ENCODE measurements at regions not wholly inside any gene's neighbourhood (a gene's known extent, or its start where the extent isn't known, plus 50 kb on each side); places are given as distances from the start of the nearest gene placed in this dataset.

DNA sequence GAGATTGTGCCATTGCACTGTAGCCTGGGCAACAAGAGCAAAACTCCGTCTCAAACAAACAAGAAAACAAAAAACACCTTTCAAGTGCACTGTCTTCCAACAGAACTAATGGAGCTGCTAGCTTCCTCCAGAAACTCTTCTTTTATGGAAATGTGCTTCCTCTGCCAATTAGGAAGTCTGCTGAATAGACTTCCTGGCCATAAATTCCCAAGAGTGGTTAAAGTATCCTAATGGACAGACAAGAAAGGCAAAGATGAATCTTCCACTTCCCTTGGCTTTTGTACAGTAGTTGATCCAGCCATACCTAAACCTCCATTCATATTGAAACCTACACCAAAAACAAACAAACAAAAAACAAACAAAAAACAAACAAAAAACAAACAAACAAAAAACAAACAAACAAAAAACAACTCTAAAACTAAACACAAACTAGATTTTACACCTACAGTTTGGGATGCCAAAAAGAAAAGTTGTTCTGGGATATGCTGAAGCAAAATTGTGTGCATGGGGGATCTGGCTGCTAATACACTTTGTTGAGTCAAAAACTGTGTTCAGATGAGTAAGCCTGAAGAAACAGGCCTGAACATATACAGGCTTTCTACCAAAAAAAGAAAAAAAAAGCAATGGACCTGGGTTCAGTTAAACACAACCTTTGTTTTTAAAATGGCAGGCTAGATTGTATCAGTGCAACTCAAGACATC is 59.8 kb upstream of the CARMIL1 start:
- no peak for FAIRE-seq
- DNase-seq (ENCODE audit: low spot score), result no peak

DNA sequence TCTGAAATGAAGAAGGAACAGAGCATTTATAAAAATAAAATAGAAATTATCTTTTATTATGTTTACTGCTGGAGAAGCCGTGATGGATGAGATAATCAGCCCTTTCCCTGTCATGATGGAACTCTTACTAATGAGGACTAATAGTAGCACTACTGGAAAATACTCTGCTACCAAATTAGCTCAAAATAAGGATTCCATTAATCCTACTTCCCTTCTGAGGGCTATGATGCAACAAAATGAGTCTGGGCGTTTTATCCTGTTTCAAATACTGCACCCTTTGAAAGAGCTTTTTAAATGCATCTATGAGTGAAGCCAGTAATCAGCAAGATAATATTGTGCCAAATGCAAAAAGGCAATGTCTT is 59.3 kb upstream of the CARMIL1 start:
- no peak for DNase-seq (ENCODE audit: low spot score)
- no peak for FAIRE-seq

DNA sequence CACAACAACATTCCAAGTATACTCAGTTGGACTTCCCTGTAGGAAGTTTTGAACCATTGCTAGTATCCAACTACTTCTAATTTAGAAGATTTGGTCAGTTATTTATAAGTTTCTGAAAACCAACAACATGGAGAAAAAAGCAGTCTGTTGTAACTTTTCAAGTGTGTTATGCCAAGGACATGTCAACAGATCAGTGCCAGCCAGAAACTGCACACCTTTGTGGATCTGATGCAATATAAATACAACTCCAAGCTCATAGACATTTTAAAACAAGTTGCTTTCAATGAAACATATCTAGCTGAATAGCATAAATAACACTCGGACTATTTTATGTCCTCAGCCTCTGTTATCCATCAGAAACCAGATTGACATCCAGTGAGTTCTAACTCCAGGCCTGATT is 58.3 kb upstream of the CARMIL1 start:
- DNase-seq (ENCODE audit: low spot score), result no peak
- FAIRE-seq, result no peak

DNA sequence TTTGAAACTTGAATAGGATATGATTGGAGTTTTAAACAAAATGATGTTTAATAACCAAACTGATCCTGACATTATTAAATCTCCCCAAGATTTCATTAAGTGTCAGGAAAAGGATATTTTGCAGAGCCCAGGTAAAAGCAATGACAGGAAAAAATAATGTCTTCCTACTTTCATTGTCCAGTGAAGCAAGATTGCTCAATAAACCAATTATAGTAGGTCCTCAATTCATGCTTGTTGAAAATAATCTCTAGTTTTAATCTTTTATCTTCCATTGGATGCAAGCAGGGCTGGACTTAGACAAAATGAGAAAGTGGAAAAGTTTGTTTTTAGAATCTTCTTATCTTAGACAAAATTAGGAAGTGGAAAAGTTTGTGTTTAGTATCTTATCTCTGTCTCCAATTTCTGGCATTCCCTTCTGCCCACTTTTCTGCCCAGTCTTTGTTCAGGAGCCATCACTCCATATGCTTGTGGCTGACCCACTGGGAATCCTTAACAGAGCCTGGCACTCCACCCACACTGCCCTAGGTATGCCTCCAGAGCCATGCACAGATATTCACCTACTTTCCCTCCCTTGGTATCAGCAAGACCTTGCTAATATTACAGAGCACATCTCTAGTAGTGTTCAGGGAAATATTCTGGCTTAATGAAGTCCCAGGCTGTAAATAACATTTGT is 57.0 kb upstream of the CARMIL1 start:
- no peak for DNase-seq (ENCODE audit: low spot score)
- no peak for FAIRE-seq

DNA sequence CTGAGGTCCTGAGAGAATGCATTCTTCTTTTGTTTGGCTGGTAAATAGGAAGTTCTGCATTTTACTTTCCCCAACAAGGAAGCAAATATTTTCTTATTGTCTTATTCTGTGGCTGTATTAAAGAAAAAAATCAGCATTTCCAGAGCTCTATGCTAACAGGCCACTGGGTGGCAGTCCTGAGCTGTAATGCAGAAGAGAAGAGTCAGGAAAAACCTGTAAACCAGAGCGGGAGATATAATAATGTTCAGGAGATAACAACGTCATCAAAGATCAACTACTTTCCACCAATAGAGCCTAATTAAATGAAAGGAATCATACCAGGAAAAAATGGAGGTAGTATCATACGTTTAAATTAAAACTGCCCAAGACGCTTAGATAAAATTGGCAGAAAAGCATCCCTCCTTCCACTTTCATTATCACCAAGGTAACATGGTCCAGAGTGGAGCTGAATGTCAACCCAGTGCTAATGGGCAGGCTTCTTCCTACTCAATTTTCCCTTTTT is 55.6 kb upstream of the CARMIL1 start:
- no peak for FAIRE-seq
- DNase-seq (ENCODE audit: low spot score), result peak; percentile 55

DNA sequence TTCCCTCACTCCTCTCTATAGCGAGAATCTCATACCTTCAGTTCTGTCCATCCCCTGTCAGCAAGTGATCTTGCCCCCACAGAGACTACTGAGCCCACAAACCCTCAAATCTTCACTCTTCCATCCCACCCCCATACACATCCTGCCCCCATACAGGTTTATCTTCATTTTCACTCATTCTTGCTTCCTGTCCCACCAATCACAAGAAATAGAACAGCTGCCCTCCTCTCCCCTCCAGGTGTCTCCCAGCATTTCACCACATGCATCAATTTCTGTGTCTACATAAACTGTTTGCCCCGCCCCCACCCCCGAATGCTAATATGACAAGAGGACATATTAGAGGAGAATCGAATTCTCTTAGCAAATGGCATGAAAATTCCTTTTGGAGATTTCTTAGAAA is 54.9 kb upstream of the CARMIL1 start:
- no peak for DNase-seq (ENCODE audit: low spot score)
- no peak for FAIRE-seq

DNA sequence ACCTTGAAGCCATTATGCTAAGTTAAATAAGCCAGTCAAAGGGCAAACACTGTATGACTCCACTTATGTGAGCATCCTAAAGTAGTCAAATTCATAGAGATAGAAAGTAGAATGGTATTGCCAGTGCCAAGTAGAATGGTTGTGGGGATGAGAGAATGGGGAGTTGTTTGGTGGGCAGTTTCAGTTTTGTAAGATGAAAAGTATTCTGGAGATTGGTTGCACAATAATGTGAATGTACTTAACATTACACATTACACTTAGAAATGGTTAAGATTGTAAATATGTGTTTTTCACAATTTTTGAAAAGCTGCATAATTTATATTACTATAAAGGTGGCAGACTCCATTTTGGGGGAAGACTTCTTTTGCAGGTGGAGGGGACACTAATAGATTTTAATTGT is 51.3 kb upstream of the CARMIL1 start:
- FAIRE-seq (no peak), DNase-seq (ENCODE audit: low spot score) (no peak)

Measured in urothelium cell line (cell line).